Tibial nerve (tissue), 4 donors: ENCODE measurements at regions not wholly inside any gene's neighbourhood (a gene's known extent, or its start where the extent isn't known, plus 50 kb on each side); places are given as distances from the start of the nearest gene placed in this dataset.

ENCODE experiments used
- DNase-seq, 2 donors: peaks; one replicate each; pipeline ENCODE4 v3.0.0-alpha.2; 2019; ENCODE audit warnings: low spot score in 2 of 2
- H3K27ac ChIP-seq, 4 donors: fragments of 200-600 bp; sonication (generic) in 3 of 4; one replicate each; pipeline ENCODE4 v1.5.1; 2017 to 2019; ENCODE audit warnings: mild to moderate bottlenecking in 1 of 4
- H3K27me3 ChIP-seq, 2 donors: fragments of 200-600 bp; sonication (generic) in 1 of 2; one replicate each; pipeline versions ENCODE4 v1.5.1 to v1.6.0; 2017 to 2019
- H3K36me3 ChIP-seq, 3 donors: fragments of 200-600 bp; sonication (generic); one replicate each; pipeline ENCODE4 v1.5.1; 2018 to 2019
- H3K4me1 ChIP-seq, 4 donors: fragments of 200-600 bp; sonication (generic) in 3 of 4; one replicate each; pipeline ENCODE4 v1.5.1; 2017 to 2019
- H3K4me3 ChIP-seq, 4 donors: fragments of 200-600 bp; sonication (generic) in 3 of 4; one replicate each; pipeline ENCODE4 v1.5.1; 2017 to 2019; ENCODE audit warnings: mild to moderate bottlenecking in 1 of 4, moderate library complexity in 1 of 4
- H3K9me3 ChIP-seq, 4 donors: fragments of 200-600 bp; sonication (generic) in 3 of 4; one replicate each; pipeline ENCODE4 v1.5.1; 2017 to 2019
- CTCF ChIP-seq, 5 experiments: fragments of 200-600 bp in 3 of 5; fragments of 450-650 bp in 2 of 5; sonication (generic) in 3 of 5; IDR thresholded peaks; one replicate each; pipeline ENCODE4 v1.5.1; 2016 to 2019; ENCODE audit warnings: antibody characterized with exemption in 5 of 5, mild to moderate bottlenecking in 3 of 5, moderate library complexity in 2 of 5
- EP300 ChIP-seq, 2 donors: sonication (generic); formaldehyde crosslinking; IDR thresholded peaks; one replicate each; pipeline ENCODE4 v1.6.1; 2017; ENCODE audit warnings: antibody characterized with exemption in 2 of 2, mild to moderate bottlenecking in 1 of 2
- POLR2A ChIP-seq, 2 donors: fragments of 450-650 bp; IDR thresholded peaks; one replicate each; pipeline ENCODE4 v1.6.1; 2017; ENCODE audit warnings: antibody characterized with exemption in 2 of 2, mild to moderate bottlenecking in 2 of 2, moderate library complexity in 2 of 2
- WGBS, 2 donors: methylation state at CpG; one replicate each; pipeline ENCODE4 v1.1.5; 2018; 5-methylcytosine and 5-hydroxymethylcytosine counted together

- DNase-seq: no peak
- no peak for TF ChIP-seq CTCF (IDR thresholded peaks at IDR 0.05)
- no peak for TF ChIP-seq EP300 (IDR thresholded peaks at IDR 0.05)
- no peak for TF ChIP-seq POLR2A (IDR thresholded peaks at IDR 0.05)
- Histone ChIP-seq H3K4me1 (no peaks in the 10 kb centered on the region), H3K36me3 (no peaks in the 10 kb centered on the region), H3K27ac (no peak overlapping the region), H3K9me3 (no peaks in the 10 kb centered on the region), H3K4me3 (no peak overlapping the region), H3K27me3 (no peaks in the 10 kb centered on the region)
- 79 to 88% methylated on average over 1 of the region's 1 CpG for WGBS, 2 donors
Measured at GRCh38 chr13:109924376-109924775, 138.0 kb upstream of the IRS2 start.

GRCh38 chr13:109922518-109922917 is 136.1 kb upstream of the IRS2 start:
- Histone ChIP-seq H3K4me3 (no peak overlapping the region), H3K27me3 (no peaks in the 10 kb centered on the region), H3K4me1 (no peaks in the 10 kb centered on the region), H3K9me3 (no peaks in the 10 kb centered on the region), H3K36me3 (no peaks in the 10 kb centered on the region), H3K27ac (no peak overlapping the region)
- no peak for DNase-seq
- WGBS, 2 donors: 83 to 84% methylated on average over 2 of the region's 2 CpGs
- TF ChIP-seq POLR2A (IDR thresholded peaks at IDR 0.05) (no peak), EP300 (IDR thresholded peaks at IDR 0.05) (no peak), CTCF (IDR thresholded peaks at IDR 0.05) (no peak)

- Histone ChIP-seq H3K9me3 (no peaks in the 10 kb centered on the region), H3K27me3 (no peaks in the 10 kb centered on the region), H3K4me1 (no peaks in the 10 kb centered on the region), H3K36me3 (no peaks in the 10 kb centered on the region), H3K27ac (no peak overlapping the region), H3K4me3 (no peak overlapping the region)
- no peak for DNase-seq
- no peak for TF ChIP-seq POLR2A (IDR thresholded peaks at IDR 0.05)
- no peak for TF ChIP-seq CTCF (IDR thresholded peaks at IDR 0.05)
- TF ChIP-seq EP300 (IDR thresholded peaks at IDR 0.05): no peak
- 84 to 89% methylated on average over 4 of the region's 4 CpGs for WGBS, 2 donors
Measured at GRCh38 chr13:109919715-109920375, 133.5 kb upstream of the IRS2 start.

DNA sequence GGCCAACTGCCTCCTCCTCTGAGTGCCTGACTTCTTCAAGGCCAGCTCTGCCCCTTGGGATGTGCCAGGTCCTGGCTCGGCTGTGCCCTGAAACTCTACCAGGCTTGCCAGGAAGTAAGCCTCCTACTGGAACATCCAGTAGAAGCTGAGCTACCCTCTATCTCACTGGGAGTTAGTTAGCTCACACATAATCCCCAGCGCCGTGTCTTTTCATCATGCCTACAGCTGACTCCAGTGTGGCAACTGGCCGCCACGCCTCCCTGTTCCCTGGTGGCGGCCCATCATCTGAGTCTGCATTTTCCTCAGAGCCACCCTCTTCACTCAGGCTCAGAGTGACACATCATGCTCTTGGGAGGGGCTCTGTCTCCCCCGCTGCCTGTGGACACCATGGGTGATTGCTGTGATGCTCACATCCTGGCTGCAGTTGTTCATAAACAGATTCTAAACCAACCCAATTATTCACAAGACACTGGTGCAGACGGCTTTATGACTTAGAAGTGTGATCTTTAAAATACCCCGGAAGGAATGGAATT is 131.9 kb upstream of the IRS2 start:
- no peaks in the 10 kb centered on the region for H3K9me3 ChIP-seq
- H3K27me3 ChIP-seq: no peaks in the 10 kb centered on the region
- H3K36me3 ChIP-seq: no peaks in the 10 kb centered on the region
- H3K4me3 ChIP-seq: no peak overlapping the region
- H3K4me1 ChIP-seq: no peaks in the 10 kb centered on the region
- no peak for DNase-seq
- WGBS, 2 donors: 66 to 80% methylated on average over 9 of the region's 9 CpGs
- no peak overlapping the region for H3K27ac ChIP-seq
- TF ChIP-seq EP300 (IDR thresholded peaks at IDR 0.05): no peak
- TF ChIP-seq CTCF (IDR thresholded peaks at IDR 0.05): no peak
- TF ChIP-seq POLR2A (IDR thresholded peaks at IDR 0.05): no peak

GRCh38 chr13:109917422-109917821 is 131.0 kb upstream of the IRS2 start:
- H3K27me3 ChIP-seq: no peaks in the 10 kb centered on the region
- 20 to 60% methylated on average over 1 of the region's 1 CpG for WGBS, 2 donors
- DNase-seq: no peak

More at GRCh38 chr13:109917422-109917821, 131.0 kb upstream of the IRS2 start:
- no peak overlapping the region for H3K27ac ChIP-seq
- no peak for TF ChIP-seq CTCF (IDR thresholded peaks at IDR 0.05)
- no peak for TF ChIP-seq POLR2A (IDR thresholded peaks at IDR 0.05)
- no peak for TF ChIP-seq EP300 (IDR thresholded peaks at IDR 0.05)
- H3K9me3 ChIP-seq: no peaks in the 10 kb centered on the region
- no peaks in the 10 kb centered on the region for H3K4me1 ChIP-seq
- no peaks in the 10 kb centered on the region for H3K36me3 ChIP-seq
- no peak overlapping the region for H3K4me3 ChIP-seq
